Coronary artery (tissue), 2 donors: ENCODE measurements at regions not wholly inside any gene's neighbourhood (a gene's known extent, or its start where the extent isn't known, plus 50 kb on each side); places are given as distances from the start of the nearest gene placed in this dataset.

Experiments
- DNase-seq: peaks from one replicate; pipeline ENCODE4 v3.0.0-alpha.2; 2017; ENCODE audit warnings: low spot score
- H3K27ac ChIP-seq, 2 donors: fragments of 200-600 bp; sonication (generic); one replicate each; pipeline ENCODE4 v1.5.1; 2016 to 2019
- H3K4me3 ChIP-seq: fragments of 200-600 bp; sonication (generic); 2 replicates; pipeline ENCODE4 v1.5.1; 2016; ENCODE audit warnings: mild to moderate bottlenecking, moderate library complexity
- CTCF ChIP-seq: fragments of 200-600 bp; sonication (generic); IDR thresholded peaks from one replicate; pipeline ENCODE4 v1.5.1; 2019; ENCODE audit warnings: antibody characterized with exemption

- no peak for DNase-seq
- no peak for TF ChIP-seq CTCF
- Histone ChIP-seq H3K27ac (no peak overlapping the region), H3K4me3 (no peak overlapping the region)
These were observed 69.0 kb upstream of the OTOS start for GRCh38 chr2:240209493-240209892.

GRCh38 chr2:240210198-240210965 lies 69.9 kb upstream of the OTOS start:
- DNase-seq: no peak
- no peak for TF ChIP-seq CTCF
- no peak overlapping the region for H3K27ac ChIP-seq
- H3K4me3 ChIP-seq: no peak overlapping the region

- DNase-seq: no peak
- Histone ChIP-seq H3K27ac (no peak overlapping the region), H3K4me3 (no peak overlapping the region)
- no peak for TF ChIP-seq CTCF
These were observed 70.6 kb upstream of the OTOS start for GRCh38 chr2:240211096-240211495.

GRCh38 chr2:240211598-240212424 lies 71.4 kb upstream of the OTOS start:
- no peak for DNase-seq
- H3K27ac ChIP-seq: no peak overlapping the region
- no peak overlapping the region for H3K4me3 ChIP-seq
- no peak for TF ChIP-seq CTCF

GRCh38 chr2:240212425-240213225 lies 72.2 kb upstream of the OTOS start:
- TF ChIP-seq CTCF: no peak
- no peak for DNase-seq
- no peak overlapping the region for H3K4me3 ChIP-seq
- no peak overlapping the region for H3K27ac ChIP-seq

- DNase-seq: no peak
- TF ChIP-seq CTCF: no peak
- H3K4me3 ChIP-seq: no peak overlapping the region
- no peak overlapping the region for H3K27ac ChIP-seq
These were observed 72.7 kb upstream of the OTOS start for GRCh38 chr2:240213226-240213475.
